ENCODE measurements at regions not wholly inside any gene's neighbourhood (a gene's known extent, or its start where the extent isn't known, plus 50 kb on each side); places are given as distances from the start of the nearest gene placed in this dataset.

DNA sequence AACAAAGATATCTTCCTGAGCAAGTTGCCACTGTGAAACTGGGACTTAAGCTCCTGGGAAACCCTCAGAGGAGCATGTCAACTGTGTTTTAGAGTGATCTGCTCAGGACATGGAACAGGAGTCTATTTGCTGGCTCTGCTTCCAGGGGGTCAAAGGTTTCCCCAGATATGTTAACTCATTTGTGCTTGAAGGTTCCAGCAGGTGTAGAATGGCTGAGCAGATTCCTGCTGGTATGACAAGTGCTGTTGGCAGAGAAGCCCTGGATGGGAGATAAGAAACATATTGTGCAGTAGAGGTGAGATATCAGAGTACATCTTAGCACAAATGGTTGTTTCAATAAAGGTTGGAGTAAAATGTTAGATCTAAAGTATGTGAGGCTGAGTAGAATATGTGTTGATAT lies 282.7 kb upstream of the DACH1 start:
- TF ChIP-seq, protein P1, sequence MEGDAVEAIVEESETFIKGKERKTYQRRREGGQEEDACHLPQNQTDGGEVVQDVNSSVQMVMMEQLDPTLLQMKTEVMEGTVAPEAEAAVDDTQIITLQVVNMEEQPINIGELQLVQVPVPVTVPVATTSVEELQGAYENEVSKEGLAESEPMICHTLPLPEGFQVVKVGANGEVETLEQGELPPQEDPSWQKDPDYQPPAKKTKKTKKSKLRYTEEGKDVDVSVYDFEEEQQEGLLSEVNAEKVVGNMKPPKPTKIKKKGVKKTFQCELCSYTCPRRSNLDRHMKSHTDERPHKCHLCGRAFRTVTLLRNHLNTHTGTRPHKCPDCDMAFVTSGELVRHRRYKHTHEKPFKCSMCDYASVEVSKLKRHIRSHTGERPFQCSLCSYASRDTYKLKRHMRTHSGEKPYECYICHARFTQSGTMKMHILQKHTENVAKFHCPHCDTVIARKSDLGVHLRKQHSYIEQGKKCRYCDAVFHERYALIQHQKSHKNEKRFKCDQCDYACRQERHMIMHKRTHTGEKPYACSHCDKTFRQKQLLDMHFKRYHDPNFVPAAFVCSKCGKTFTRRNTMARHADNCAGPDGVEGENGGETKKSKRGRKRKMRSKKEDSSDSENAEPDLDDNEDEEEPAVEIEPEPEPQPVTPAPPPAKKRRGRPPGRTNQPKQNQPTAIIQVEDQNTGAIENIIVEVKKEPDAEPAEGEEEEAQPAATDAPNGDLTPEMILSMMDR (IDR thresholded peaks at IDR 0.05 in 2 of 3, conservative IDR thresholded peaks at IDR 0.05 in 1 of 3; ENCODE audit: control insufficient read depth in 2 of 3, extremely low read depth in 1 of 3, insufficient read depth in 1 of 3, low read depth in 3 of 3, low read length in 3 of 3) = no peak
- TF ChIP-seq, protein P2, sequence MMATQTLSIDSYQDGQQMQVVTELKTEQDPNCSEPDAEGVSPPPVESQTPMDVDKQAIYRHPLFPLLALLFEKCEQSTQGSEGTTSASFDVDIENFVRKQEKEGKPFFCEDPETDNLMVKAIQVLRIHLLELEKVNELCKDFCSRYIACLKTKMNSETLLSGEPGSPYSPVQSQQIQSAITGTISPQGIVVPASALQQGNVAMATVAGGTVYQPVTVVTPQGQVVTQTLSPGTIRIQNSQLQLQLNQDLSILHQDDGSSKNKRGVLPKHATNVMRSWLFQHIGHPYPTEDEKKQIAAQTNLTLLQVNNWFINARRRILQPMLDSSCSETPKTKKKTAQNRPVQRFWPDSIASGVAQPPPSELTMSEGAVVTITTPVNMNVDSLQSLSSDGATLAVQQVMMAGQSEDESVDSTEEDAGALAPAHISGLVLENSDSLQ (IDR thresholded peaks at IDR 0.05) = no peak
- no peak for TF ChIP-seq IKZF1 (conservative IDR thresholded peaks at IDR 0.05)
- no peak for TF ChIP-seq KDM1A (IDR thresholded peaks at IDR 0.05; ENCODE audit: borderline replicate concordance)
- TF ChIP-seq ZZZ3 (IDR thresholded peaks at IDR 0.05; ENCODE audit: control insufficient read depth, insufficient read length, low read depth) = no peak
- no peak for TF ChIP-seq POLR2A (IDR thresholded peaks at IDR 0.05; ENCODE audit: low read depth, low read length)
- no peak for TF ChIP-seq POLR2AphosphoS5 (IDR thresholded peaks at IDR 0.05; ENCODE audit: low read length)
